ENCODE measurements at regions not wholly inside any gene's neighbourhood (a gene's known extent, or its start where the extent isn't known, plus 50 kb on each side); places are given as distances from the start of the nearest gene placed in this dataset.
"Not testable (repeated sequence)": the region's sequence is repeated elsewhere in the genome, so short reads cannot be mapped to it uniquely, and the experiment has no call there.

DNA sequence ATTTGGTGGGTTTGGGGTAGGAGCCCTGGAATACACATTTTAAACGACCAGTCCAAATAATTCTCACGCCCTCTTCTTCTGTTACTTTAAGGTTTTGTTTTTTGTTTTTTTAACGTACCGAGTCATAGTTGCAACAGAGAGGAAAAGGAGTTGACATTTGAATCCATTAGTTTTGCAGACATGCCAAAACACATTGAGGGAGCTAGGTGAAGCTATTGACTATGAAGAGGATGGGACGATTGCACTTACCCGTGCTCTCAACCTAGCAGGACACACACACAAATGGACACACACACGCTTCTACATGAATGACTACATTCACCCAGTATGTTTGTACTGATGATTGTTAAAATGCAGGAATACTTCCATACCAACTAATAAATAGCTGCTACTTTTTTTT is 54.3 kb upstream of the CIT start:
- H3K27ac ChIP-seq (ENCODE audit: low read depth, low read length) = no peak overlapping the region
- no peak for TF ChIP-seq EZH2phosphoT487 (IDR thresholded peaks at IDR 0.05; ENCODE audit: borderline replicate concordance, low read length)
- TF ChIP-seq, protein P1, sequence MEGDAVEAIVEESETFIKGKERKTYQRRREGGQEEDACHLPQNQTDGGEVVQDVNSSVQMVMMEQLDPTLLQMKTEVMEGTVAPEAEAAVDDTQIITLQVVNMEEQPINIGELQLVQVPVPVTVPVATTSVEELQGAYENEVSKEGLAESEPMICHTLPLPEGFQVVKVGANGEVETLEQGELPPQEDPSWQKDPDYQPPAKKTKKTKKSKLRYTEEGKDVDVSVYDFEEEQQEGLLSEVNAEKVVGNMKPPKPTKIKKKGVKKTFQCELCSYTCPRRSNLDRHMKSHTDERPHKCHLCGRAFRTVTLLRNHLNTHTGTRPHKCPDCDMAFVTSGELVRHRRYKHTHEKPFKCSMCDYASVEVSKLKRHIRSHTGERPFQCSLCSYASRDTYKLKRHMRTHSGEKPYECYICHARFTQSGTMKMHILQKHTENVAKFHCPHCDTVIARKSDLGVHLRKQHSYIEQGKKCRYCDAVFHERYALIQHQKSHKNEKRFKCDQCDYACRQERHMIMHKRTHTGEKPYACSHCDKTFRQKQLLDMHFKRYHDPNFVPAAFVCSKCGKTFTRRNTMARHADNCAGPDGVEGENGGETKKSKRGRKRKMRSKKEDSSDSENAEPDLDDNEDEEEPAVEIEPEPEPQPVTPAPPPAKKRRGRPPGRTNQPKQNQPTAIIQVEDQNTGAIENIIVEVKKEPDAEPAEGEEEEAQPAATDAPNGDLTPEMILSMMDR (IDR thresholded peaks at IDR 0.05; ENCODE audit: low read depth, low read length, poor library complexity, severe bottlenecking) = no peak
- no peaks in the 10 kb centered on the region for H3K9me3 ChIP-seq (ENCODE audit: control insufficient read depth, insufficient read depth, low read length)

DNA sequence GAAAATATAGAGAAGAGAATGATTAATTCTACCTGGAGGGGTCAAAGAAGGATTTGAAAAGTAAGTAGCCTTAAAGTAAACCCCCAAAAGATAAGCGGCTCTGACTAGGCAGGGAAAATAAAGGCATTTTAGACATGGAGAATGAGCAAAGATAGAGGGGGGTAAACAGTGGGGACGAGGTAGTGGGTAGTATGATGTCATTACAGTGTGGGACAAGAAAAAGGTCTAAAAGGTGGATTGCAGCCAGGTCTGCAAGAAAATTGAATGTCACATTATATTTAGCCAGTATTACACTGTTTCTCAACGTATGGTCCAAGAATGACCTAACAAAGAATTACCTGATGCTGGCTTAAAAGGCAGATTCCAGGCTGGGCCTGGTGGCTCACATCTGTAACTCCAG is 55.8 kb upstream of the CIT start:
- TF ChIP-seq, protein P1 (IDR thresholded peaks at IDR 0.05; ENCODE audit: low read depth, low read length, poor library complexity, severe bottlenecking) = no peak
- TF ChIP-seq EZH2phosphoT487 (IDR thresholded peaks at IDR 0.05; ENCODE audit: borderline replicate concordance, low read length) = no peak
- no peaks in the 10 kb centered on the region for H3K4me1 ChIP-seq (ENCODE audit: control insufficient read depth, low read length)
- H3K36me3 ChIP-seq (ENCODE audit: control insufficient read depth, low read length) = no peaks in the 10 kb centered on the region
- H3K27me3 ChIP-seq (ENCODE audit: control insufficient read depth, low read length) = no peaks in the 10 kb centered on the region
- no peaks in the 10 kb centered on the region for H3K79me2 ChIP-seq (ENCODE audit: control insufficient read depth, low read length)
- no peaks in the 10 kb centered on the region for H3F3A ChIP-seq (ENCODE audit: control insufficient read depth, insufficient read depth)
- H3K9me2 ChIP-seq (replicated peaks; ENCODE audit: control insufficient read depth, low read length) = no peaks in the 10 kb centered on the region
- no peaks in the 10 kb centered on the region for H4K20me1 ChIP-seq (ENCODE audit: control insufficient read depth, insufficient read depth, low read depth, low read length)
- H3K4me2 ChIP-seq (ENCODE audit: low read length) = no peak overlapping the region
- no peak overlapping the region for H3K27ac ChIP-seq (ENCODE audit: low read depth, low read length)
- no peak overlapping the region for H3K4me3 ChIP-seq (ENCODE audit: low read length)
- no peaks in the 10 kb centered on the region for H3K9me3 ChIP-seq (ENCODE audit: control insufficient read depth, insufficient read depth, low read length)

More for the DNA sequence above, 54.3 kb upstream of the CIT start:
- Histone ChIP-seq H3K4me1 (ENCODE audit: control insufficient read depth, low read length) (no peaks in the 10 kb centered on the region), H3K36me3 (ENCODE audit: control insufficient read depth, low read length) (no peaks in the 10 kb centered on the region), H3K27me3 (ENCODE audit: control insufficient read depth, low read length) (0 out of 2 replicates have a peak, but pooled peaks cover 3% of the 10 kb centered on the region), H3K9me2 (replicated peaks; ENCODE audit: control insufficient read depth, low read length) (no peaks in the 10 kb centered on the region), H3K79me2 (ENCODE audit: control insufficient read depth, low read length) (no peaks in the 10 kb centered on the region), H3K4me2 (ENCODE audit: low read length) (no peak overlapping the region), H3K4me3 (ENCODE audit: low read length) (no peak overlapping the region), H3F3A (ENCODE audit: control insufficient read depth, insufficient read depth) (no peaks in the 10 kb centered on the region), H4K20me1 (ENCODE audit: control insufficient read depth, insufficient read depth, low read depth, low read length) (no peaks in the 10 kb centered on the region)

DNA sequence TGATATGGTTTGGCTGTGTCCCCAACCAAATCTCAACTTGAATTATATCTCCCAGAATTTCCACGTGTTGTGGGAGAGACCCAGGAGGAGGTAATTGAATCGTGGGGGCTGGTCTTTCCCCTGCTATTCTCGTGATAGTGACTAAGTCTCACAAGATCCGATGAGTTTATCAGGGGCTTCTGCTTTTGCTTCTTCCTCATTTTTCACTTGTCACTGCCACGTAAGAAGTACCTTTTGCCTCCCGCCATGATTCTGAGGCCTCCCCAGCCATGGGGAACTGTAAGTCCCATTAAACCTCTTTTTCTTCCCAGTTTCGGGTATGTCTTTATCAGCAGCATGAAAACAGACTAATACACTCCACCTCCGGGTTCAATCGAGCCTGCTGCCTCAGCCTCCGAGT is 54.3 kb upstream of the BICDL1 start:
- not testable (repeated sequence) for H3K4me1 ChIP-seq (ENCODE audit: control insufficient read depth, low read length)

DNA sequence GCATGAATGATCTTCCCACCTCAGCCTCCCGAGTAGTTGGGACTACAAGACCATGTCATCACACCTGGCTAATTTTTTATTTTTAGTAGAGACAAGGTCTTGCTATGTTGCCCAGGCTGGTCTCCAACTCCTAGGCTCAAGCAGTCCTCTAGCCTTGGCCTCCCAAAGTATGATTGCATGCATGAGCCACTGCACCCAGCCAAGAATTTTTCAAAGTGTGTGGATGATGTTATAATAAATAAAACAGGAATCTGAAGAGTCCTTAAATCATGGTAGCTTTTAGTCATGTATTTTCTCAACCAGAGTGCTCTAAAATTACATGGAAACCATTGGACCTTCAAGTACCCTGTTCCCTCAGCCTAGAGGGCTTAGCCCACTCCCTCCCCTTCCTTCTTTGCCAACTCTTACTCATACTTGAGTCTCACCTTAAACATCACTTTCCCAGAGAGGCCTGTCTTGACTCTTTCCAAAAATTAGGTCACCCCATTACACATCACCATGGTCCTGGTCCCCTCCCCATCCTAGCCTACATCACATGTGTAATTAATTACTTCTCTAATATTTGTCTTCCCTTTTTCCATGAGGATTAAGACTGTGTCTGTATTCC is 52.2 kb upstream of the BICDL1 start:
- H3K36me3 ChIP-seq (ENCODE audit: control insufficient read depth, low read length) = no peaks in the 10 kb centered on the region
- H3K27ac ChIP-seq (ENCODE audit: low read depth, low read length) = no peak overlapping the region
- H3K27me3 ChIP-seq (ENCODE audit: control insufficient read depth, low read length) = no peaks in the 10 kb centered on the region
- no peaks in the 10 kb centered on the region for H3K79me2 ChIP-seq (ENCODE audit: control insufficient read depth, low read length)
- no peak for TF ChIP-seq EZH2phosphoT487 (IDR thresholded peaks at IDR 0.05; ENCODE audit: borderline replicate concordance, low read length)
- TF ChIP-seq, protein P1 (IDR thresholded peaks at IDR 0.05; ENCODE audit: low read depth, low read length, poor library complexity, severe bottlenecking) = no peak
- H3K9me2 ChIP-seq (replicated peaks; ENCODE audit: control insufficient read depth, low read length) = no peaks in the 10 kb centered on the region
- no peaks in the 10 kb centered on the region for H4K20me1 ChIP-seq (ENCODE audit: control insufficient read depth, insufficient read depth, low read depth, low read length)
- H3F3A ChIP-seq (ENCODE audit: control insufficient read depth, insufficient read depth) = no peaks in the 10 kb centered on the region
- no peaks in the 10 kb centered on the region for H3K4me1 ChIP-seq (ENCODE audit: control insufficient read depth, low read length)
- H3K4me3 ChIP-seq (ENCODE audit: low read length) = no peak overlapping the region
- no peaks in the 10 kb centered on the region for H3K9me3 ChIP-seq (ENCODE audit: control insufficient read depth, insufficient read depth, low read length)
- H3K4me2 ChIP-seq (ENCODE audit: low read length) = no peak overlapping the region

More for the DNA sequence above, 54.3 kb upstream of the BICDL1 start:
- not testable (repeated sequence) for H3K27me3 ChIP-seq (ENCODE audit: control insufficient read depth, low read length); H3K9me3 ChIP-seq (ENCODE audit: control insufficient read depth, insufficient read depth, low read length); H3K36me3 ChIP-seq (ENCODE audit: control insufficient read depth, low read length); H3F3A ChIP-seq (ENCODE audit: control insufficient read depth, insufficient read depth); H3K4me3 ChIP-seq (ENCODE audit: low read length); H3K9me2 ChIP-seq (replicated peaks; ENCODE audit: control insufficient read depth, low read length); H3K27ac ChIP-seq (ENCODE audit: low read depth, low read length); H3K79me2 ChIP-seq (ENCODE audit: control insufficient read depth, low read length); H4K20me1 ChIP-seq (ENCODE audit: control insufficient read depth, insufficient read depth, low read depth, low read length); H3K4me2 ChIP-seq (ENCODE audit: low read length)

Measured in DOHH2 (cell line).